Gastroesophageal sphincter (tissue), 4 donors: ENCODE measurements at regions not wholly inside any gene's neighbourhood (a gene's known extent, or its start where the extent isn't known, plus 50 kb on each side); places are given as distances from the start of the nearest gene placed in this dataset.
A peak's percentile ranks its signal among the peaks of the same experiment; 100 is the strongest.

Experiments used
- ATAC-seq: fragments of 150-250 bp; one replicate; pipeline ENCODE4 v1.9.1; 2016; ENCODE audit warnings: mild to moderate bottlenecking, moderate library complexity
- H3K27ac ChIP-seq, 4 donors: fragments of 200-600 bp; sonication (generic) in 3 of 4; 1 replicate in 3 of 4; 2 replicates in 1 of 4; pipeline ENCODE4 v1.5.1; 2016 to 2019
- H3K27me3 ChIP-seq: fragments of 200-600 bp; sonication (generic); one replicate; pipeline ENCODE4 v1.5.1; 2019
- H3K36me3 ChIP-seq, 2 donors: fragments of 200-600 bp; sonication (generic); one replicate each; pipeline ENCODE4 v1.5.1; 2019; ENCODE audit warnings: control low read depth in 1 of 2
- H3K4me1 ChIP-seq, 3 donors: fragments of 200-600 bp; sonication (generic); 1 replicate in 2 of 3; 2 replicates in 1 of 3; pipeline ENCODE4 v1.5.1; 2016 to 2019; ENCODE audit warnings: control low read depth in 2 of 3
- H3K4me3 ChIP-seq, 2 donors: fragments of 200-600 bp; sonication (generic); one replicate each; pipeline ENCODE4 v1.5.1; 2019; ENCODE audit warnings: mild to moderate bottlenecking in 1 of 2, moderate library complexity in 1 of 2
- H3K9me3 ChIP-seq, 3 donors: fragments of 200-600 bp; sonication (generic); one replicate each; pipeline ENCODE4 v1.5.1; 2017 to 2019; ENCODE audit warnings: control low read depth in 2 of 3
- CTCF ChIP-seq, 4 experiments: fragments of 200-600 bp in 2 of 4; fragments of 450-650 bp in 2 of 4; sonication (generic) in 1 of 4; IDR thresholded peaks; one replicate each; pipeline ENCODE4 v1.5.1; 2017 to 2019; ENCODE audit warnings: antibody characterized with exemption in 4 of 4, mild to moderate bottlenecking in 2 of 4, moderate library complexity in 2 of 4
- EP300 ChIP-seq: sonication (generic); formaldehyde crosslinking; IDR thresholded peaks from one replicate; pipeline ENCODE4 v1.6.1; 2017; ENCODE audit warnings: antibody characterized with exemption, mild to moderate bottlenecking
- POLR2A ChIP-seq, 2 donors: fragments of 450-650 bp; IDR thresholded peaks; one replicate each; pipeline ENCODE4 v1.6.1; 2017; ENCODE audit warnings: antibody characterized with exemption in 2 of 2, mild to moderate bottlenecking in 2 of 2, moderate library complexity in 1 of 2
- POLR2AphosphoS5 ChIP-seq: sonication (generic); formaldehyde crosslinking; IDR thresholded peaks from one replicate; pipeline ENCODE4 v1.6.1; 2017; ENCODE audit warnings: antibody characterized with exemption
- WGBS, 2 donors: methylation state at CpG; one replicate each; pipeline ENCODE4 v1.1.5; 2018; ENCODE audit warnings: low coverage in 1 of 2; 5-methylcytosine and 5-hydroxymethylcytosine counted together

- Histone ChIP-seq H3K27ac (no peak overlapping the region), H3K9me3 (no peaks in the 10 kb centered on the region), H3K36me3 (no peaks in the 10 kb centered on the region), H3K27me3 (no peaks in the 10 kb centered on the region), H3K4me1 (no peaks in the 10 kb centered on the region), H3K4me3 (no peak overlapping the region)
- ATAC-seq, result no peak
- TF ChIP-seq EP300, result no peak
- TF ChIP-seq POLR2AphosphoS5, result no peak
- TF ChIP-seq CTCF (IDR thresholded peaks at IDR 0.05), result no peak
- no peak for TF ChIP-seq POLR2A (IDR thresholded peaks at IDR 0.05)
- 92 to 100% methylated on average over 2 of the region's 2 CpGs for WGBS, 2 donors
Observed at GRCh38 chr9:26530841-26531240, 361.8 kb downstream of the CAAP1 start.

- H3K27me3 ChIP-seq, result no peaks in the 10 kb centered on the region
- 90 to 95% methylated on average over 3 to 4 of the region's 4 CpGs for WGBS, 2 donors
- peaks cover 6 to 27% (median 7%) of the 10 kb centered on the region in 3 donors for H3K4me1 ChIP-seq
- ATAC-seq, result no peak
- TF ChIP-seq CTCF (IDR thresholded peaks at IDR 0.05), result no peak
- no peak for TF ChIP-seq POLR2A (IDR thresholded peaks at IDR 0.05)
- no peak for TF ChIP-seq POLR2AphosphoS5
- TF ChIP-seq EP300, result no peak
- no peaks in the 10 kb centered on the region for H3K36me3 ChIP-seq
- no peak overlapping the region for H3K4me3 ChIP-seq
- no peaks in the 10 kb centered on the region for H3K9me3 ChIP-seq
- H3K27ac ChIP-seq, result no peak overlapping the region
Observed at GRCh38 chr9:26527931-26528330, 364.7 kb downstream of the CAAP1 start.

- TF ChIP-seq POLR2AphosphoS5 (peak; percentile 51), EP300 (no peak), CTCF (IDR thresholded peaks at IDR 0.05) (no peak), POLR2A (IDR thresholded peaks at IDR 0.05) (no peak)
- Histone ChIP-seq H3K27ac (no peak overlapping the region), H3K36me3 (no peaks in the 10 kb centered on the region), H3K27me3 (no peaks in the 10 kb centered on the region), H3K4me1 (peaks cover 6 to 31% (median 7%) of the 10 kb centered on the region in 3 donors), H3K4me3 (no peak overlapping the region), H3K9me3 (no peaks in the 10 kb centered on the region)
- 0% methylated on average over 1 of the region's 1 CpG for WGBS, 2 donors
- no peak for ATAC-seq
Observed at GRCh38 chr9:26524267-26524666, 368.3 kb downstream of the CAAP1 start.

GRCh38 chr9:26523577-26523976, 369.0 kb downstream of the CAAP1 start:
- Histone ChIP-seq H3K9me3 (no peaks in the 10 kb centered on the region), H3K27me3 (no peaks in the 10 kb centered on the region), H3K36me3 (no peaks in the 10 kb centered on the region), H3K27ac (no peak overlapping the region), H3K4me3 (no peak overlapping the region), H3K4me1 (peaks cover 6 to 31% (median 7%) of the 10 kb centered on the region in 3 donors)
- ATAC-seq, result peak; percentile 35
- no peak for TF ChIP-seq CTCF (IDR thresholded peaks at IDR 0.05)
- no peak for TF ChIP-seq EP300
- TF ChIP-seq POLR2A (IDR thresholded peaks at IDR 0.05), result no peak
- no peak for TF ChIP-seq POLR2AphosphoS5
- 7 to 8% methylated on average over 3 of the region's 3 CpGs for WGBS, 2 donors

- H3K36me3 ChIP-seq, result no peaks in the 10 kb centered on the region
- H3K4me3 ChIP-seq, result no peak overlapping the region
- no peak for TF ChIP-seq POLR2A (IDR thresholded peaks at IDR 0.05)
- no peaks in the 10 kb centered on the region for H3K27me3 ChIP-seq
- H3K27ac ChIP-seq, result no peak overlapping the region
- H3K9me3 ChIP-seq, result no peaks in the 10 kb centered on the region
- H3K4me1 ChIP-seq, result peaks cover 6 to 26% (median 7%) of the 10 kb centered on the region in 3 donors
- WGBS, 2 donors, result 60 to 82% methylated on average over 1 of the region's 1 CpG
- ATAC-seq, result no peak
Observed at GRCh38 chr9:26520141-26520540, 372.5 kb downstream of the CAAP1 start.
